ENCODE measurements at regions not wholly inside any gene's neighbourhood (a gene's known extent, or its start where the extent isn't known, plus 50 kb on each side); places are given as distances from the start of the nearest gene placed in this dataset.

DNA sequence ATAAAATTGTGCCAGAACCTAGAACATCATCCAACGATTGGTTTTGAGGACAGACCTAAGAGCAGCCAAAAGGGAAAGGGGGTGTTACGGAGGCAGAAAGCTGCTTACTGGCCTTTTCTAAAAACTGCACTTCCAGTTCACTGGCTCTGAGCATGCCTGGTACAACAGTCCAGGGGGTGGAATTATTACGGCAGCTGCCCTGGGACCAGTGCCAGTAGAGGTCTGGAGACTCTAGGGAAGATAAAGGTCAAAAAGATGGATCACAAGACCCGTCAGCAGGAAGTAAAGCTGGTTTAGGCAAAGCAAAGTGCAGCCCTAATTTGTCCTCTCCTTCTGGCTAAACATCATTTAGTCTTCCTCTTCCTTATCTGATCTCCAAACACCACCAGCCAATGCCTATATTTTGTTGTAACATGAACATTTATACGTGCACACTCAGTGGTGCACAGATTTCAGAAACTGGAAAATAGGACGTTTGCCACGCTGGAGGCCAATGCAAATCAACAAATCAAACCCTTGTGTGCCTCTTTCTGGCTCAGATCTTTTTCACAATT, 216.4 kb upstream of the DPP6 start:
- TF ChIP-seq, protein P1, sequence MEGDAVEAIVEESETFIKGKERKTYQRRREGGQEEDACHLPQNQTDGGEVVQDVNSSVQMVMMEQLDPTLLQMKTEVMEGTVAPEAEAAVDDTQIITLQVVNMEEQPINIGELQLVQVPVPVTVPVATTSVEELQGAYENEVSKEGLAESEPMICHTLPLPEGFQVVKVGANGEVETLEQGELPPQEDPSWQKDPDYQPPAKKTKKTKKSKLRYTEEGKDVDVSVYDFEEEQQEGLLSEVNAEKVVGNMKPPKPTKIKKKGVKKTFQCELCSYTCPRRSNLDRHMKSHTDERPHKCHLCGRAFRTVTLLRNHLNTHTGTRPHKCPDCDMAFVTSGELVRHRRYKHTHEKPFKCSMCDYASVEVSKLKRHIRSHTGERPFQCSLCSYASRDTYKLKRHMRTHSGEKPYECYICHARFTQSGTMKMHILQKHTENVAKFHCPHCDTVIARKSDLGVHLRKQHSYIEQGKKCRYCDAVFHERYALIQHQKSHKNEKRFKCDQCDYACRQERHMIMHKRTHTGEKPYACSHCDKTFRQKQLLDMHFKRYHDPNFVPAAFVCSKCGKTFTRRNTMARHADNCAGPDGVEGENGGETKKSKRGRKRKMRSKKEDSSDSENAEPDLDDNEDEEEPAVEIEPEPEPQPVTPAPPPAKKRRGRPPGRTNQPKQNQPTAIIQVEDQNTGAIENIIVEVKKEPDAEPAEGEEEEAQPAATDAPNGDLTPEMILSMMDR (conservative IDR thresholded peaks at IDR 0.05 in 1 of 2, IDR thresholded peaks at IDR 0.05 in 1 of 2; ENCODE audit: extremely low read depth in 1 of 2, insufficient read depth in 1 of 2, low read depth in 1 of 2, low read length in 2 of 2), result no peak
- TF ChIP-seq EZH2 (IDR thresholded peaks at IDR 0.05; ENCODE audit: borderline replicate concordance, low read length), result no peak
